GM12873 (cell line): ENCODE measurements at regions not wholly inside any gene's neighbourhood (a gene's known extent, or its start where the extent isn't known, plus 50 kb on each side); places are given as distances from the start of the nearest gene placed in this dataset.

ENCODE experiments used
- CTCF ChIP-seq: IDR thresholded peaks from 2 replicates; pipeline ENCODE4 v1.5.1; 2012; ENCODE audit warnings: low read depth, mild to moderate bottlenecking, moderate library complexity, low read length, control low read depth; ENCODE audit not compliant: insufficient read depth; ENCODE audit errors: missing control alignments

DNA sequence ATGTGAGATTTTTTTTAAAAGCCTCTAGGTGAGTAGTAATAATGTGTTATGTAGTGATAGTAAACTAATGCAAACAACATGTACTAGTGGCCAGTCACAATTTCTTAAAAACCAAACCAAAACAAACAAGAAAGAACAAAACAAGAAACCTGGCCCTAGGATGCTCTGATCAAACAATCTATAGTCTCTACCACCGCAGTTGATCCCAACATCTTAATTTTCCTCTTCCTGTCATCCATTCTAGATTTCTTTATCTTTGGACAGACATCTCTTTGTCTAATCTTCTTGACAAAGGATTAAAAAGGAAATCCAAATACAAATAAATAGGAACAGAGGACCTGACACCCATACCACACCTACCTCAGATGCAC, 188.2 kb upstream of the ADAMTS5 start:
- TF ChIP-seq CTCF = no peak

DNA sequence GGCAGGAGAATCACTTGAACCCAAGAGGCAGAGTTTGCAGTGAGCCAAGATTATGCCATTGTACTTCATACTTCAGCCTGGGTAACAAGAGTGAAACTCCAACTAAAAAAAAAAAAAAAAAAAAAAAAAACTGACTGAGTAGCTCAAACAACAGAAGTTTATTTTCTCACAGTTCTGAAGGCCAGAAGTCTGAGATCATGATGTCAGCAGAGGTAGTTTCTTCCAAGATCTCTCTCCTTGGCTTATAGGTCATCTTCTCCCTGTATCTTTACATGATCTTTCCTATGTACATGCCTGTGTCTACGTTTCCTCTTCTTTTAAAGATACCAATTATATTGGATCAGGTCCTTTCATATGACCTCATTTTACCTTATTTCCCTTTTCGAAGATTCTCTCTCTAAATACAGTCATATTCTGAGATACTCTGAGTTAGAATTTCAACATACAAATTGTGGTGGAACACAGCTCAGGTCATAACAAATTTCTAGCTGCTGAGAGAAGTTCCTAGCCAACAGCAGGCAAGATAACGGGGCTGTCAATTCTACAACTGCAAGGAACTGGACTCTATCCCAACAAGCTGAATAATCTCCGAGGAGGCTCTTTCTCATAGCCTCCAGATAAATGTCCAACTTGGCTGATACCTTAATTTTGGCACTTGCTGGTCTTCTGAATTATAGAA, 187.7 kb upstream of the ADAMTS5 start:
- TF ChIP-seq CTCF = no peak

- TF ChIP-seq CTCF = no peak
These were observed 186.1 kb upstream of the ADAMTS5 start for GRCh38 chr21:27152996-27153395.

DNA sequence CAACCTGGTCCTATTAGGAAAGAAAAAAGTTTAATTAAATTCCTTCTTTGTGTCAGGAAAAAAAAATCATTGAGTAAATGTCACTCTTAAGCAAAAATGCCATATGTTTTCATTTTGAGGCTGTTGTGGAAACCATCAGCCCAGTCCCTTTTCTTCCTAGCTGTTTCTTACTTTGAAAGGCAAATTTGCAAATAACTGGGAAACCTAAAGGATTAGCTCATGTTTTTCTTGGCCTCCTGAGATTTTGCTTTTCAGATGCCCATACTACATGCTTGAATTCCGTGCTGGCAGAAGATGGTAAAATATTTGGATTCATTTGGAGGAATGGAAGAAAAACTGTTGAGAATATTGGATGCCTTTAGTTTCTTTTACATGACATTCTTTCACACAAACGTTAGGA, 182.1 kb upstream of the ADAMTS5 start:
- no peak for TF ChIP-seq CTCF

DNA sequence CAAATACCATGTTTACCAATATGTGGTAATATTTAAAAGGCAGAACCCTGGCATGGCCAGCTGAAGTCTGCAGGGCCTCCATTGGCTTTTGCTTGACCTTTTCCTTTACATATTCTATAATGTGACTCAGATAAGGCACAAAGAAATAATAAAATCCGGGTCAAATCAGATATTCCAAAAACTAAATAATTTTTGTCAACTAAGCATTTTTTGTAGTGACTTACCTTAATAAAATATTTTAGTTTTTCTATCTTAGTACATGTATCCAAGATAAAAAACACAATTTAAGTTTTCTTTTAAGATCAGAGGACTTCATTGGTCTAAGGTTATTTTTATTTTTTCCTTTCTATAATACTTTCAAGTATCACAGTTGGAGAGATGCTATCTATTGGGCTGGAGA, 179.4 kb upstream of the ADAMTS5 start:
- TF ChIP-seq CTCF = no peak

DNA sequence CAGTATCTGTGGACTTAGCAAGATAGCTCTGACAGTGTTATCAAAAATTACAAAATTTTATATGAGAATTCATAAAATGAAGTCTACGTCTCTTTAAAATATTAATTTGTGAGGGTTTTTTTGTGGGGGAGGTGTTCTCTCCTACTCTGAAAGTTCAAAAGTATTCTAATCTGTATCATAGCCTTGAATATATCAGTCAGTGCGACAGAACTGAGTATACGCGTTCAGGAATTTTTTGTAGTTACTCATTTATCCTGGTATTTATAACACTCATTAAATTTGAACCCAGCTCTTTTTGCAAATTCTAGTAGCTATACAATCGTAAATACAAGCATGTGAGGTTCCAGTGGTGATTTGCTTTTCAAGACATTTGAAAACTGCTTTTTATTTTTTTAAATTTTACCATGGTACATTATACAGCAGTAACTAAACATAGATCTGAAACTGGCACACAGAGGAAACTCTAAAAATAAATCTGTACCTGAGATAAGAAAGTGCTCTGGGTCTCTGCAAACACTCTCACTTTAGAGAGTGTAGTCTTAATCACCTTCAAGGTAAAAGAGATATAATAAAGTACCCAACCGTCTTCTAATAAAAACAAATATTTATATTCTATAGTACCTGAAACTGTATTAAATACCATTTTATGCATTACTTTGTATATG, 178.4 kb upstream of the ADAMTS5 start:
- no peak for TF ChIP-seq CTCF

GRCh38 chr21:27143476-27143875, 176.6 kb upstream of the ADAMTS5 start:
- TF ChIP-seq CTCF = no peak
